ENCODE measurements at regions not wholly inside any gene's neighbourhood (a gene's known extent, or its start where the extent isn't known, plus 50 kb on each side); places are given as distances from the start of the nearest gene placed in this dataset.
A peak's percentile ranks its signal among the peaks of the same experiment; 100 is the strongest.
"Not testable (repeated sequence)": the region's sequence is repeated elsewhere in the genome, so short reads cannot be mapped to it uniquely, and the experiment has no call there.

DNA sequence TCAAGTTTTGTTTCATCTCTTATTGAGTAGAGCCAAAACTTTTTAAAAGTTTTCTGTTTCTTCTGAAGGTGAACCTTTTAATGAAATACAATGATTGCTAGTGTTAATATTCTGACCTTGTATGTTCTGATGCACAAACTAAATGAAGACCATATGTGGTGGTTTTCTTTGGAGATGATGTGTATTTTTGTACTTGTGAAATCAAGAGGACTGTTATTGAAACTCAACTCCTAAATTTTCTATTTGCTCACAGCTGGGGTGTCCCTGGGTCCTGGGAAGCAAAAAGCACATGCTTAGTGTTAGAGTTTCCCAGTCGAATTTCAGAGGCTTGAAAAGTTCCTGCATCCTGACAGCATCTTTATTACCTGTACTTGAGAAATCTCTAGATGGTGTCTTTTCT, 1185.8 kb upstream of the ALCAM start:
- no peak for DNase-seq

DNA sequence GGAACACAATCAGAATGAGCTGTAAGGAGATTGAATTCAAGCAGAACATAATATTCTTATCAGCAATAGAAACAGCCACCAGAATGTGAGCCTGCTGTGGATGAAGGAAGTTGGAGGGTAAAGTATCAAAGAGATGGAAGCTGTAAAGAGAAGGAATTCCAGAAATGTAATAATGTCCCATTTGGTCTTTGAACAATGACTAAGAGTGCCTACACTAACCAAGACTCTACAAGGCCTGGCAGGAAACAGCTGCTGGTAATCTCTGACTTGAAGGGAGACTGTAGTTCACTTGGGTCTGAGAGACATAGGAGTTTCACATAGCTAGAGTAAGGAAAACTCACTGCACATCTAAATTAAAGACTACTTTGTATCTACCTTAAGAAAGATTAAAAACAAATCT, 1176.0 kb upstream of the ALCAM start:
- DNase-seq, result no peak

DNA sequence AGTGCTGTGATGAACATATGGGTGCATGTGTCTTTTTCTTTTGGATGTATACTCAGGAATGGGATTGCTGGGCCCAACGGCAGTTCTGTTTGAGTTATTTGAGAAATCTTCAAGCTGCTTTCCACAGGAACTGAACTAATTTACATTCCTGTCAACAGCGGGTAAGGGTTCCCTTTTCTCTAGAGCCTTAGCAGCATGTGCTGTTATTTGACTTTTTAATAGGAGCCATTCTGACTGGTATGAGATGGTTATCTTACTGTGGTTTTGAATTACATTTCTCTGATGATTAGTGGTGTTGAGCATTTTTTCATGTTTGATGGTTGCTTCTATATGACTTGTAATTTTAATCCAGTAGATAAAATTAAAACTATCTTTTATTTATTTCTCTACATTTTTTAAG, 1168.6 kb upstream of the ALCAM start:
- peak; percentile 5 for DNase-seq

DNA sequence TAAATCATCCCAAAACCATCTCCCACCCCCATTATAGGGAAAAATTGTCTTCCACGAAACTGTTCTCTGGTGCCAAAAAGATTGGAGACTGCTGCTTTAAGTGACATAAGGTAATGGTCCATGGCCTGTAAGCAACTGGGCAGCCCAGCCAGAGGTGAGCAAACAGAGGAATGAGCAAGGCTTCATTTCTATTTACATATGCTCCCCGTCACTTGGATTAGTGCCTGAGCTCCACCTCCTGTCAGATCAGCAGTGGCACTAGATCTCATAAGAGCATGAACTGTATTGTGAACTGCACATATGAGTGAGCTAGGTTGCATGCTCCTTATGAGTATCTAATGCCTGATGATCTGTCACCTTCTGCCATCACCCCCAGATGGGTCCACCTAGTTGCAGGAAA, 1159.8 kb upstream of the ALCAM start:
- no peak for DNase-seq

DNA sequence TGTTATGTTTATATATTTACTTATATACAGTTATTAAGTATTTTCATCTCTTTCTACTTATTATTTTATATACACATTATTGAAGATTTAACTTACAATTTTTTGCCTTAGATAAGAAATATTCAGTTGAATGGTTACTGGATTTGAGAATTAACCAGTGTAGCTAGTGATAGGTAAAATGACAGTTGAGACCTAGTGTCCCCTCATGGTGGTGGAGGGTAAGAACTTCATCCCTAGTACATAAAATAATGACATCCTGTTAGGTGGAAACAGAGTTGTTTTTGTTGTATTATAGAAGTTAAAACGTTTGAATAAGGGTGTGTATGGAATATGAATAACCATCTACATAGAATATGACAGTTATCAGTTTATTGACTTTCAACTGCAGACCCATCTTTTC, 1152.4 kb upstream of the ALCAM start:
- DNase-seq, result no peak

GRCh38 chr3:104214937-104215336, 1151.8 kb upstream of the ALCAM start:
- no peak for DNase-seq

GRCh38 chr3:104219046-104219445, 1147.7 kb upstream of the ALCAM start:
- not testable (repeated sequence) for DNase-seq

- DNase-seq, result no peak
Measured at GRCh38 chr3:104234442-104235194, 1132.1 kb upstream of the ALCAM start.

DNA sequence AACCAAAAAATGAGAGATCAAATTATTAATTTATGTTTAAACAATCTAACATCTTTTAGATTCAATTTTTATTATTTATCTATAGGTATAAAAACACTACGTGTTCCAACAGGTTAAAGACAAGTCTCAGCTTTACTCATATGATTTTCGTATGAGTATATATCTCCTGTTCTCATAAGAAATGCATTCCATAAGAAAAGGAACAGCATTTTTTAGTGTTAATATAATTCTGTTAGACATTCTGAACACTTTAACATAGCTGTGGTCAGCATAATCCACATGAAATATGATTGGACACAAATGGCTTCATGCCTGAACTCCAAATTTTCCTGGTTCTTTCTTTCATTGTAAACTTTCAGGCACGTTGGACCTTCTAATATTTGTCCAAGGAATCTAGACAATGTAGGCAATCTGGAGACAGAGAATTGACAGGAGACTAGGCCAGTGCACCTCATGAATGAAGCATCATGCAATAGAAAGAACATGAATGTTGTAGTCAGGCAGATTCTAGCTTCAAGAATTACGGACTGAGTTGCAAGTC, 1122.0 kb upstream of the ALCAM start:
- DNase-seq, result no peak

DNA sequence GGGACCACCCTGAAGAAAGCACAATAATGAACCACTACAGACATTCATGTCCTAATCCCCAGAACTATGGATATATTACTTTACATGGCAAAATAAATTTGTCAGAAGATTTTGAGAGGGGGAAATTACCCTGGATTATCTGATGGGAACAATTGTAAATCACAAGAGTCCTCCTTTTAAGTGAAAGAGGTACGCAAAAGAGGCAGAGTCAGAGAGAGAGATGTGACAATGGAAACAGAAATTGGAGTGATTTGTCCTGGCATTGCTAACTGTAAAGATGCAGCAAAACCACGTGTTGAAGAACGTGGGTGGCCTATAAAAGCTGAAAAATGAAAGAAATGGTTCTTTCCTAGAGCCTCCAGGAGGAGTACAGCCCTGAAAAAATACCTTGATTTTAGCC, 1121.4 kb upstream of the ALCAM start:
- DNase-seq, result no peak

DNA sequence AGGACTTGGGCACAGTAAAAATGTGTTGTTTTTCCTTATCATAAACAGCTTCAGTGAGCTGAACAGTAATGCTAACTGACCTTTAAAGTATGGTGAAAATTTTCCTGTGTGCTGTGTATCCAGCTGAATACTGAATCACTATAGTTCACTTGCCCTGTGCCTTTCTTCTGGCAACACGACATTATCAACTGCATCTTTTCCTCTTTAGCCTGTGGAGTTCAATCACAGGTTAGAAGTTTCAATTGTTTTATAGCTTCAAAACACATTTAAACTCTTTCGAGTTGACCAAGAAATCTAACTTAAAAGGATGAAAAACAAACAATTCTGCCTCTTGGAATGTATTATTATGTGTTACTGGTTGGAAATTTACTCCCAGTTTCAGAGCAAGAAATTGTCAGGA, 1120.7 kb upstream of the ALCAM start:
- DNase-seq, result no peak

DNA sequence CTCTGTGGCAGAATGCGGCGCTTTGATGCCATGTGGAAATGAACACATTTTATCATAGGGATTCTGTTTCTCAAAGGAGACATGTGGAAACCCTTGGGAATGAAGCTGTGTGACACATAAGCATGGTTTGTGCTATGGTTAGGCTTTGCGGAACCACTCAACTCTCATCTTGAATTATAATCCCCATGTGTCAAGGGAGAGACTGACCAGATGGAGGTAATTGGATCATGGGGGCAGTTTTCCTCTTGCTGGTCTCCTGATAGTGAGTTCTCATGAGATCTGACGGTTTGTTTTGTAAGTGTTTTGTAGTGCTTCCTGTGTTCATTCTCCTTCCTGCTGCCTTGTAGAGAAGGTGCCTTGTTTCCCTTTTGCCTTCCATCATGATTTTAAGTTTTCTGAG, 1109.2 kb upstream of the ALCAM start:
- DNase-seq, result no peak

GRCh38 chr3:104263477-104263876, 1103.2 kb upstream of the ALCAM start:
- DNase-seq, result no peak

GRCh38 chr3:104266219-104266618, 1100.5 kb upstream of the ALCAM start:
- DNase-seq, result not testable (repeated sequence)

GRCh38 chr3:104269771-104270170, 1096.9 kb upstream of the ALCAM start:
- DNase-seq, result no peak

GRCh38 chr3:104273046-104273649, 1093.6 kb upstream of the ALCAM start:
- DNase-seq, result peak; percentile 48

- no peak for DNase-seq
Measured at GRCh38 chr3:104275199-104275598, 1091.5 kb upstream of the ALCAM start.

- peak; percentile 89 for DNase-seq
Measured at GRCh38 chr3:104279617-104280016, 1087.1 kb upstream of the ALCAM start.

DNA sequence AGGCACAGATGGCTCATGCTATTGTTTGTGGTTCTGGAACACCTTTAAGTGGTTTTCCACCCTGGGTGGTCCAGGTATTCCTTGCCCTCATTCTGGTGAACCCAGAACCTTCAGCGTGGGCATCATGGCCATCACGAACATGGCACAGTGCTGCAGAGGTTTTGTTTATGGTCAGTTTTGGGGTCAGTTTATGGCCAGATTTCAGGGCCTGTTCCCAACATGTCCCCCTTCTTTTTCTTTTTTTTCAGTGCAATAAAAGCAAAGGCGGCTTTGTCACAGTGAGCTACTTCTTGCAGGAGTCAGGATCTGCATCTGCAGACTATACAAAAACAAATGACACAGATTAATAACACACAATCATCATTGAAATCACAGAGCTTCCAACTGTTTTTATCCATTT, 1085.0 kb upstream of the ALCAM start:
- DNase-seq, result peak; percentile 7

DNA sequence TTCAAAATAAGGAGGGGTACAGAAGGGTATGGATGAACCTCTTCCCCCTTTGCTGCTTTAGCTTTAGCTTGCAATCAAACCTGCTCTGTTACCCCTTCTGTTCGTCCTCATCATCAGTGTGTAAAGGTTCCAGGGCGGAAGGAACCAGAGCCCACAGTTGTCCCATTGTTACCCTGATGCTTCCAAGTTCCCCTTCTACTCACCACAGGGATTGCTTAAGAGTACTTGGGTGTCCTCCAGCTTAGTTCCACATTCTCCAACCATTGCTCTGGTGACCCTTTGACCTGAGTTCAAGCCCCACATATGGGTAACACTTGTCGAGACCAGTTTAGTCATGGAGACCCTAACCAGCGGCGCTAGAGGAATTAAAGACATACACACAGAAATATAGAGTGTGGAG, 1080.1 kb upstream of the ALCAM start:
- no peak for DNase-seq

GRCh38 chr3:104291437-104291851, 1075.3 kb upstream of the ALCAM start:
- DNase-seq, result peak; percentile 77

DNA sequence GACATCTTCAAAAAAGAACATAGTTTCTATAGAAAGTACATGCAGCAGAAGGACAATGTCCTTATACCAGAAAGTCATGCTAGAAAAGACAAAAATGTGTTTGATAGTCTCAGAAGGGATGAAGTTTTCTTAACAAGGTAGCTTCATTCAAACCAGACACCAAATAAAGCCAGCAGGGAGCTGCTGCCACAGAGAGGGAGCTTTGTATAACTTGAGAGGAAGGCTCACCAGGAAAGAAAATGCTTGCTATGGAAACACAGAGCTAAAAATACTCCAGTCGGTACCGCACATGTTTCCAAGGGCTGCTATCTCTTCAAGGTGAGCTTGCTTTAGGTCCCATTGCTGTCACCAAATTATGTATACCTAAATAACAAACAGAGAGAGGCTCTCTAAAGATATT, 1074.8 kb upstream of the ALCAM start:
- peak; percentile 77 for DNase-seq

DNA sequence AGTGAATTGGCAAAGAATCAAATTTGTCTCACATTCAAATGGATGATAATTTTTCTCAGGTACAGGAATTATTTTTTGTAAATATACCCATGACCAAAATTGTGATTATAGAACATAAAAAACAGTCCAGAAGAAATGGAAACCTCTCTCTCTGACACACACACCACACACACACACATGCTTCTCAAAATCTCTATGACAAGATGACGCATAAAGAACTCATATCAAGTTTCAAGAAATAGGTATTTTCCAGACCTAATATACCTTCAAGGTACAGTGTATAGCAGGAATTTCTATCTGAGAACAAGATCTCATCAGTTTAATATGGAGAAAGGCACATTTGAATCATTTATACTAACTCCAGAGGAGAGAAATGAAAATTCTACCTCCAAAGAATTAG, 1069.1 kb upstream of the ALCAM start:
- DNase-seq, result no peak

- DNase-seq, result no peak
Measured at GRCh38 chr3:104298662-104299061, 1068.0 kb upstream of the ALCAM start.

- no peak for DNase-seq
Measured at GRCh38 chr3:104316118-104316517, 1050.6 kb upstream of the ALCAM start.

Data from OCI-M1 (cell line).